Esophagus muscularis mucosa (tissue), 4 donors: ENCODE measurements at regions not wholly inside any gene's neighbourhood (a gene's known extent, or its start where the extent isn't known, plus 50 kb on each side); places are given as distances from the start of the nearest gene placed in this dataset.

Experiments used
- CTCF ChIP-seq, 3 experiments: fragments of 200-600 bp in 2 of 3; fragments of 450-650 bp in 1 of 3; sonication (generic) in 2 of 3; IDR thresholded peaks; one replicate each; pipeline ENCODE4 v1.5.1; 2017 to 2019; ENCODE audit warnings: antibody characterized with exemption in 3 of 3, mild to moderate bottlenecking in 2 of 3, moderate library complexity in 1 of 3
- EP300 ChIP-seq: sonication (generic); formaldehyde crosslinking; IDR thresholded peaks from one replicate; pipeline ENCODE4 v1.6.1; 2017; ENCODE audit warnings: antibody characterized with exemption
- POLR2AphosphoS5 ChIP-seq, 2 donors: sonication (generic); formaldehyde crosslinking; IDR thresholded peaks; one replicate each; pipeline ENCODE4 v1.6.1; 2017; ENCODE audit warnings: antibody characterized with exemption in 2 of 2

DNA sequence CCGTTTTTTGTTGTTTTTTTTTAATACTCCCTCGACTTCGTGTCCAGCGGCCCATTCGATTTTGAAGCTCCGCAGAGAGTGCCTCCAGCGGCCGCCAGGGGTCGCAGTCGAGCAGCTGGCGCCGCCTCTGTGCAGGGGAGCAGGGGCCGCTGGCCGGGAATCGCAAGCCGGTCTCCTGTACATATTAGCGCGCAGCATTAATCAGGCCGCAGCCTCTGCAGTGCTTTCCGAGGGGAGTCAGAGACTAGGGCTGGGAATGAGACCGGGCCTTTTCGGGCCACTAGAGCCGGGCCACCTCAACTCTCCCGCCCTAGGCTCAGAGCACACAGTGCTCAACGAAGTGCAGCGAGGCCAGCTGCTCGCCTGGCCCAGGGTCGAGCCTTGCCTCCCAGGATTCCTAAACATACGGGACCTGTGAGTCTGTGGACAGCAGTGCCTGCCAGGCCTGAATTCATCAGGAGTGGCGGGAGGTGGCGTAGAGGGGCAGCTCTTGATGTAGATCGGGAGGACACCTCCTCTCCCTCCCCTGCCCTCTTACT lies 81.8 kb downstream of the EMP1 start:
- TF ChIP-seq CTCF (IDR thresholded peaks at IDR 0.05) = peak in 2 of 3 experiments; percentile 87 to 96
- peak in 1 of 2 donors; percentile 32 for TF ChIP-seq POLR2AphosphoS5 (IDR thresholded peaks at IDR 0.05)
- TF ChIP-seq EP300 = no peak
